GM19463 (cell line): ENCODE measurements at regions not wholly inside any gene's neighbourhood (a gene's known extent, or its start where the extent isn't known, plus 50 kb on each side); places are given as distances from the start of the nearest gene placed in this dataset.

Experiments
- ATAC-seq: cut with Tn5 transposase; IDR thresholded peaks from one replicate; pipeline ENCODE4 v1.9.1; 2021; ENCODE audit warnings: mild to moderate bottlenecking, moderate library complexity; ENCODE audit not compliant: unreplicated experiment

DNA sequence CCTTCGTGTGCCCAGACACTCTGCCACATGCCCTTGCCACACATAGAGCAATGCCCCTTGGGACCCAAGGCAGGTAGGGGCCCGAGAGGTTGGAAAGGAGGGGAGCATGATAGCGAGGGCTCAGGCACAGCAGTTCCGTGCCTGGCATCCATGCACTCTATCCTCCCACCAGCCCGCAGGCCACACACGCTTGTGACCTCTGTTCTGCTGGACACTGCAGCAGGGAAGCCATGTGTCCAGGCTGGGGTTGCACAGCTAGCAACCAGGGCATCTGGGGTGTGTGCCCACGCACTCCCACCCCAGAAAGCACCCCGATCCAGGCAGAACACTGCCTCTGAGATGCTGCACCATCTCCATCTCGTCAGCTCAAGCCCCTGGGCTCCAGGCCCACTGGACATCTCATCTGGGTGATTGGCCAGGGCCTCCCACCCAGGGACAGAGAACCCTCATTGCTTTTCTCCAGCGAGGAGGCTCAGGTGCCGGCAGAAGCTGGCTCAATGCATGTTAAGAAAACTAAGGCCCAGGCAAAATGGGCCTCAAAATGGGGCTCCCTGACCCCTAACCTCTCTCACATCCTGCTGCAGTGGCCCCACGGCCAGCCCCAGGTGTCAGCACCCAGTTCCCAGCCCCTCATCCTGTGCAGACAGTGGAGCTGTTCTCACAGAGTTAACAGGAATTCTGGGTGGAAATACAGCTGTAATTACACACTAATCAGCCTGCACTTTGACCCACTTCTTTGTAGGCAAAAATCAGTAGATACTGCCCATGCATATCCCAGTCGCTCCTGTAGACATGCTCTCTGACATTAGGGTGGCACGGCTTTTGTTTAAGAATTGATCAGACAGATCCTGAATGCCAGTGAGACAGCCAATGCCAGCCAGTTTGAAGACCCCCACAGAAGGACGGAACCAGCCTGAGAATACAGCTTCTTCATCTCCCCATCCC, 173.9 kb upstream of the B3GAT1 start:
- ATAC-seq, result no peak

DNA sequence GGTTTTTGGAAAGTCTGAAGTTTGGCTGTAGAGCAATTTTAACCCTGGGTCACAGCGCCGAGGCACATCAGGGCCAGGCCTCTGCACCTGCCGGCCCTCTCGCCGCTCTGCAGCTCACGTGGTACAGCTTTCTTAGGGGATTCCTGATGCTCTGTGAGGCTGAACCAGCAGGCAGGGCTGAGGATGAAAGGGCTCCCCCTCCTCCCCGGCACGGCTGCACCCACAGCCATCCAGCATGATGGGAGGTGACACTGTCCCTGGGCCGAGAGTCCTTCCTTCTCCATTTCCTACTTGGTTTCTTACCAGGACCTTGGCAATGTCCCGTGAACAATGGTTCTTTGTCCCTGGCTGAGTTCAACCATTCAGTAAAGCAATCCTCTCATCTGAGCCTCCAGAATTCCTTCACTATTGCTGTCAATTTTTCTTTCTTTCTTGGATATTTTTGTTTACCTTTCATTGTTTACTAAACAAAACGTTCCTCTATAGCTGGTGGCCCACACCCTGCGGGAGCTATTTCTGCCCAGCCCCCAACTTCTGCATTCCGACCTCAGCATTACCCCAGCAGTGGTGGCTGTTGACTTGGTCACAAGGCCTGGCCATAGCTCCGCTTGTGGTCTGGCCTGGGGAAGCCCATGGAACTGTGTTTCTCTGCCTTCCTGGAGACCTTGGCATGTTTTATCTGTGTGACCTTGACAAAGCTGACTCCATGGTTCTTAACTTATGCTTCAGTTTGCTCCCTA, 172.8 kb upstream of the B3GAT1 start:
- ATAC-seq, result peak; percentile 53

DNA sequence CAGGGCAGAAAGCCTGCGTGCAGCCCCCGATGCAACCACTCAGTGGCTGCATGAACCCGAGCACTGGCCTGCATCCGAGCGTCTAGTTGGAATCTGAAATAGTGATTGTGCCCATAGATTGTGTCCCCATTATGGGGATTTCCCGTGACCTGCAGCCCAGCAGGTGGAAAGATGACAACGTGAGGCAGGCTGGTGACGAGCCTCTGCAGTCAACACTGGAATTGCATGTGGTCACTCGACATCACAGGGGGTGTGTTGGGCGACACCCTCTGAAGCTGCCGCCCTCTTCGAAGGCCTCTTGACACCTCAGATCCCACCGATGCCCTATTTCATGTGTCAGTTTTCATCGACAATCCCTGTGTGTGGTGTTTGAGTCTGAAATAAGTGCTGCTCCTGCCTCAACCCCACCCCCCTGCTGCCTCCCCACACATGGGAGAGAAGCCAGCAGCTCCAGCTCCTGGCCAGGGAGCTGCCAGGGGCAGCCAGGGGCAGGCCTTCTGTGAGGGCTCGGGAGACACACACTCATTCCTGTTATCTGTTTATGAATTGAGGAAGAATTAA, 172.0 kb upstream of the B3GAT1 start:
- no peak for ATAC-seq

DNA sequence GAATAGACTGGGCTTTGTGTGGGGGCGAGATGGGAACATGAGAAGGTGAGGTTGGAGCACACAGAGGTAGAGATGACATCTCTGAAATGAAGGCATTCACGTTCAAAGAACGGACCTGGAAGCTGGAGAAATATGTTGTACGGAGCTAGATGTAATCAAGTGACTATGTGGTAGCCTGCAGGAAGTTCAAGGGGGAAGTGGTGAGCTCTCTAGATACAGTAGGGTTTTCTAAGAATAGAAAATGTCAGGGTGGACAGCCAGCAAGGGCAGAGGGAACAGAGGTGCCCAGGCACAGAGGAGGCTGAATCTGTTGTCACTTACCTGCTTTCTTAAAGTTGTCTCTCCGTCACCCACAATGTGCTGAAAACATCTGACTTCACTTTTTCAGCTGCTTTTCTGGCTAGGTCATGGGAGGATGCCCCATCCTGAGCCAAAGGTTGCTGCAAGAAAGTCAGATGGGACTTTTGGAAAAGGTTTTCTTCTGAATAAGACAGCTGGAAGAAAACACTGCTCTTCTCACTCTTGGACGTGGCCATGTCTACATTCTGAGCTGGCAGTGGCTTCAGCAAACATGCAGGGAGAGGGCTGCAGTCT, 171.5 kb upstream of the B3GAT1 start:
- ATAC-seq, result no peak

DNA sequence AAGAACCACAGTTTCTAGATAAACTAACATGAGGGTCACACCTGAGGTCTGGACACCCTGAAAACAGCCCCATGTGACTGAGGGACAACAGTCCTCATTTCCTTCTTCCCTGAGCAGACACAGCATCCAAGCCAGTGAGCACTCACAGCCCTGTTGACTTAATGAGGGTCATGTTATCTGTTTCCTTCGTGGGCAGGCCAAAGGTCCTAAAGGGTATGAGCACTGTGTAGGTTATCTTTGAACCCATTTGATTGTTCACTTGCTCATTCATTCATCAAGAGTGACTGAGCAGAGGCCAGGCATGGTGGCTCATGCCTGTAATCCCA, 170.7 kb upstream of the B3GAT1 start:
- ATAC-seq, result no peak

DNA sequence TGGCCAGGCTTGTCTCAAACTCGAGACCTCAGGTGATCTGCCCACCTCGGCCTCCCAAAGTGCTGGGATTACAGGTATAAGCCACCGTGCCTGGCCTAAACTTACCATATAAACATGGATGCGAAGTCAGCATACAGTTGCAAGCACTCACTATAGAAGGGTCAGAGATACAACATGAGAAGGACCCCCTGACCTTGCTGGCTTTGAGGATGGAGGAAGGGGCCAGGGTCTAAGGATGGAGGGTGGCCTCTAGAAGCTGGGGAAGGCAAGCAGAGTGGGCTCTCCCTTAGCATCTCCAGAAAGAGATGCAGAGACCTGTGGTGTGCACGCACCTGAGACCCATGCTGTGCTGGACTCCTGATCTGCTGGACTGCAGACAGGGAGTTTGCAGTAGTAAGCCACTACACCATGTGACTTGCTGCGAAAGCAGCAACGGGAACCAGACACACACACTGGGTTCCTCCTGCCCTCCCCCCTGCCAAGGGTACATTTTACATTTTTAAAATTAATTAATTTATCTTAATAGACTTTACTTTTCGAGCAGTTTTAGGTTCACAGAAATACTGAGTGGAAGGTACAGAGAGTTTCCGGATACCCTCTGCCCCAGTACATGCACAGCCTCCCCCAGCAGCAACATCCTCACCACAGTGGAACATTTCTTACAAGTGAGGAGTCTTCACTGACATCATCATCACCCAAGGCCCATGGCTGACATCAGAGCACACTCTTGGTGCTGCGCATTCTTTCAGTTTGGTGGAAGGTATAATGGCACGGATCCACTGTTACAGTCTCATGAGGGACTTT, 170.1 kb upstream of the B3GAT1 start:
- ATAC-seq, result no peak

DNA sequence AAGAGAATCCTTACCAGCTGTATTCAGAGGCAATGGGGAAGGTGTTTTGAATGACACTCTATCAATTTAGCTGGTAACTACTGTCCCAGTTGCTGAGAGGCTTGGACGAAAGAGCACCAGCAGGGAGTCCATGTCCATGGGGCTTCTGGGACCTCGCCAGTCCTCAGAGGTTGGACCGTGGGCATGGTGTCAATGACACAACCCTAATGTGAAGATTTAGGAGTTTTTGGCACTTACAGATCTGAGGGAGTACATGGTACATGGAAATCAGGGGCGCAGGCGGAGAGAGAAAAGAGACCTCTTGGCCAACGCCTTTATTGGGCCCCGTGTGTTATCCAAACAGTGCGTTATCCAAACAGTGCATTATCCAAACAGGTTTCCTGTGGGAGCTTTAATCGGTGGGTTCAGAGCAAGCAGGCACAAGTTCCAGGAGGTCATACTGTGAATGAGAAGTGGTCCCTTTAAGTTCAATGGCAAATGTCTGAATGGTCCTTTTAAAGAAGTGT, 169.1 kb upstream of the B3GAT1 start:
- ATAC-seq, result no peak

DNA sequence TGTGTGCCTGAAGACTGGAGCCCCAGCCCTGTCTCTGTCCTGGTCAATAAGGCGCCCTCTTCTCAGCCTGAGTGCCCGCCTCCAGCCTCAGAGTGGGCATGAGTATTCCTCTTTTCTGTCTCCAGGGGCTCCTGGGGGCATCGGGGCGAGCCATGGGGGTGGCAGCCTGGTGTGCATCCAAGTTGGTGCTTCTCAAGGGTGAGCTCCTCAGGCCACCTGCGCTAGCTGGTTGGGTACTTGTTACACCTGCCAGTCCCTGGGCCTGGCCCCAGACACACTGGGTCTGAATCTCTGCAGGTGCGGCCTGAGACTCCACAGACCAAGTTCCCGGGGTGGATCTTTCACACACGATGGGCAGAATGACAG, 168.6 kb upstream of the B3GAT1 start:
- ATAC-seq, result no peak

DNA sequence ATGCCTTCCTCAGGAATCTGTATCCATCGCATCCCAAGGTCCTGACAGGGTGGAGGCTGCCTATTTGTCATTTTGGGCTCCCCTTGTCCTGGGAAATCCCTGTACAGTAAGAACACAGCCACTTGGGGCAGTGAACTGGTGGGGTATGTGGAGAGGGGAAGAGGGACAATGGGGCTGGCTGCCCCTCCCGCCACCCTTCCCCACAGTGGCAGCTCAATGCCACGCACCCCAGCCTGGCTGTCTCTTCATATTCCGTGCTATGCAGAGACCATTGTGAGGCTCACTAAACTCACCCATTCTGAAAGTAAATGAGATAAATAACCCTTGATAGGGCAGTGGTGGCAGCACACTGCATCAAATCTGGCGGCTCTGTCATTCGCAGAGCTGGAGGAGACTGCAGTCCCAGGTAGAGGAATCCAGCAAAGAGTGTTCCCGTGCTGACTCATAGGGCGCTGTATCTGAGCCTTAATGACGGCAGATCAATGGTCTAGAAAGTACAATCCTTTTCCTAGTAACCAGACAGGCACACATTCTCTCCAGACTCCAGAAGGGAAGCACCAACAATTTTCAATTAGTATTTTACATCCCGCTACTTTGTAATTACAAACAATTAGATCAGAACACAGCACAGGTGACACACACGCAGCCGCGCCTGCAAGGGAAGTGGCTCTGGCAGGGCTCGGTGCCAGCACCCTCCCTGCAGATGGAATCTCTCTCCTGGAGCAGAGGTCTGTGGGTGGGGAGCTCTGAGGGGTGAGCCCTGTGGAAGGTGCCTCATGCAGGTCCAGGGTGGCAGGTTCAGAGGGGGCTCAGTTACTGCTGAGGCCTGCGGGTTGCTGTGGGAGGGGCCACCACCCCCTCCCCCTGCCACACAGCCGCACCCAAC, 167.9 kb upstream of the B3GAT1 start:
- no peak for ATAC-seq

DNA sequence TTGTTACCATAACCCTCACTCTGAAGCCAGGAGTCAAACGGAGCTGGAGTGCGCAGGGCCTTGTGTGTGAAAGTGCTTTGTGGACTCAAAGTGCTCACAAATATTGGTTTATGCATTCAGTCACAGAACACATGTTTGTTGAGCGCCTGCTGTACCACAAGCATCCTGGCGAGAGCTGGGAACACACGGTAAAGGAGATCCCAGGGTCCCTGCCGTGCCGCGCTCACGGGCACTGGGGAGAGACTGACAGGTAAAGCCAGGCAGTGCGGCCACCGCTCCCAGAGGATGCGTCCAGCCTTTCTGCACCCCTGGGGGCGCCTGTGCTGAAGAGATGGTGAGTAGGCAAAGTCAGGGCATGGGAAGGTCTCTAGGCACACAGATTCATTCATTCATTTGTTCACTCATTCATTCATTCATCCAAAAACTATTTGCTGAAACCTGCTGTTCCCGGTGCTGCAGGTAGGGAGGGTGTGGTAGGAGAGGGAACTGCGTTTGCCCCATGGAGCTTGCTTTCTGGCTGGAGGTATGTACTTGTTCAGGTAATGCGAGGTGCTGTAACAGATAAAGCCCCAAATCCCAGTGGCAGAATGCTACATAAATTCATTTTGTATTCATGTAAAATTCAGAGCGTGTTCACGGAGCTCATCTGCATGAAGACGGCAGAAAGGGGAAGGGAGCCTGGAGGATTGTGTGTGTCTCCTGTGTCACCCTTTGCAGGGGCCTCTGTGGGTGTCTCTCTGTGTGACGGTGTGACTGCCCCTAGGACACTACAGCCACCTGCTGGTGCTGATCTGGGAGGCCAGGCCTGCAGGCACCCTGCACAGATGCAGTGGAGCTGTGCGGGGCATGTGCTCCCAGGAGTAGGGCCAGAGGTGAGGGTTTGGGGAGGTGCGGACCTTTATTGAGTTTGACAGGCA, 167.0 kb upstream of the B3GAT1 start:
- no peak for ATAC-seq

DNA sequence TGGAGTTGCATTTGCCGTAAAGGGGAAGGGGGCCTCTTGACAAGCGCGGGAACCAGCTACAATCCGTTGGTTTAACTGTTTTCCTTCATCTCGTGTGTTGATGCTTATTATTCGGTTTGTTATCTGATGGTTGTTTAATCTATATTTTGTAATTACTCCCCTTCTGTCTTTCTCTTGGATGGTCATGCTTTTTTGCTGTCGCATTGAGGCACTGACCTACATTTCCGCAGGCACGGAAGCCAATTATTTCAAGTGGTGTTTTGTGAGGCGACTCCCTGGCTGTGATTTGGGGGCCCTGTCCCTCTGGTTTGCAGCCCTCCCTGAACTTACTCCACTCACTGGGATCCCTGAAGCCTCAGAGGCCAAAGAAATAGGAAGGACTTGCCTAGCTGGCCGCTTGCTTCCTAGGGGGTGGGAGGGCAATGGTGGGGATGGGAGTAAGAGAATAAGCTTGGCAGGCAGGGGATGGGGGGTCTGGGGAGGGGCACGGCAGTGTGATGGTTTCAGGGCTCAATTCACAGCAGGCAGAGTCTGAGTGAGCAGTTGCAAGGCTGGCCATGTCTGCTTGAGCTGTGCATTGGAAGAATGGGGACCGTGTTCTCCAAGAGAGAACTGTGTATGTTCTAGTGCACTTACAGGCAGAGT, 165.8 kb upstream of the B3GAT1 start:
- no peak for ATAC-seq

DNA sequence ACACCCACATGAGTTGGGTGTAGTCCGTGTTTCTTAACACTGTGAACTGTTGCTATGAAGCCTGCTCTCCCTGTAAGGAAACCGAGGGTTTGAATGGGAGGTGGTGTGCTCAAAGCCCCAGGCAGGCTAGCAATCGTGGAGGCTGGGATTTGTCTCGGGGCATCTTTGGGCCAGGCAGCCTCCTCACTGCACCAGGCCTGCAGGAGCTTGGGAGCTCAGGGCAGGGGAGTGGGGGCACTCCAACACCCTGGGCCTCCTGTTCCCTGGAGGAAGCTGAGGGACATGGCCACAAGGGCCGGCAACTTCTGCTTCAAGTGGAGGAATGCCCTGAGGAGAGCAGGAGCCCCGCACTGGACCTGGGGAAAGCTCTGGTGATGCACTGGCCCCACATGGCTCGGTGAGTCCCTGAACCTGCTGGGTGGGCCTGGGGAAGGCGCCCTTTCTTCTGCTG, 164.7 kb upstream of the B3GAT1 start:
- ATAC-seq, result no peak

DNA sequence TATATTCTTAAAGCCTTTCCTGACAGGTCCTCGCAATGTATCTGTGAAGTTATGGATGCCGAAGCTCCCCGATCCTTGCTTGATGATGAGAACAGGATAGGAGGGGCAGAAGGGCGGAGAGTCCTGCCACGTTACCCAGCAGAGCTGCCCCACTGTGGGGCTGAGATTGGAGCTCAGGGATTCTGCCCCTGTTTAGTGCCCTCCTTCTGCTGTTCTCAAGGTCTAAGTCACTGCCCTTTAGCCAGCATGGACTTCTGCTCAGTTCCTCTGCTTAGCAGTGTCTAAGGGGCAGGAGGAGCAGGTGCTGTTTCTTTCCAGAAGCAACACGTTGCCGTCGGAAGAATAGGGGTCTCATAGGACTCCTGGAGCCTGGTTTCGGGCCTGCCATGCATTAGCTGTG, 164.2 kb upstream of the B3GAT1 start:
- ATAC-seq, result no peak

DNA sequence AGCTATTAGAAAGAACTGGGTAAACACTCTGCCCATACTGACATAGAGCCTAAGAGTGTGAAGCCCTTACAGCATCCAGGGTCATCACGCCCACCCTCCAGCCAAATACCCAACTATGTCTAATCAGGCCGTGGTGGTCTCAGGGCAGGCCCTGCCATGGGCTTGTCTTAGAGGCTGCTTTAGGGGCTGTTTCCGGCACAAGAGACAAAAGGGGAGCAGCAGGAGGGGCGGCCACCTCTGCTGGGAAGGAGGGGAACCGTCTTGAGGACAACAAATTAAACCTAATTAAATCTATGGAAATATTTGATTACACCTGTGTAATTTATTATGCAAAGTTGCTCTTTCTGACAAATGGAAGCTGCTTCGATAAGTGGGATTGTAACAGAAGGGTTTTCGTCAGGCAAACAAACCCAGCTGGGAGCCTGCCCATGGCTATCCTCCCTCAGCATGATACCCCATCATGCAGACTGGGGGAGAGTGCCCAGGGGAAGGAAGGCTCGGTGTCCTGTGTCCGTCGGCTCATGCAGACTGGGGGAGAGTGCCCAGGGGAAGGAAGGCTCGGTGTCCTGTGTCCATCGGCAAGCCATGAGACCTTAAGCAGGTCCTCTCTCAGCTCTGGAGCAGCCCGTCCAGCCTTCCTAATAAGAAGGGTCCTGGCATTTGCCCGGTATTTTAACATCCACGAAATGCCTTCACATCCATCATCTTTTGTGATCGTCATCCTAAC, 163.6 kb upstream of the B3GAT1 start:
- ATAC-seq, result no peak

DNA sequence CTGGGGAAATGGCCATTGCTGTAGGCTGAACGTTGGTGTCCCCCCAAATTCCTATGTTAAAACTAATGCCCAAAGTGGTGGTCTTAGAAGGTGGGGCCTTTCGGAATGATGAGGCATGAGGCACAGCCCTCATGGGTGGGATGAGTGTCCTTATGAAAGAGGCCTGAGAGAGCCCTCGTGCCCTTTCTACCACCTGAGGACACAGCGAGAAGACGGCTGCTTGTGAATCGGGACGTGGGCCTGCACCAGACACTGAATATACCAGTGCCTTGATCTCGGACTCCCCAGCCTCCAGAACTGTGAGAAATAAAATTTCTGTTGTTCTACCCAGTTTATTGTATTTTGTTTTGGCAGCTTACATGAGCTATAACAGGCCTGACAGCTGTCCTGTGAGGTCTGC, 162.9 kb upstream of the B3GAT1 start:
- ATAC-seq, result no peak

DNA sequence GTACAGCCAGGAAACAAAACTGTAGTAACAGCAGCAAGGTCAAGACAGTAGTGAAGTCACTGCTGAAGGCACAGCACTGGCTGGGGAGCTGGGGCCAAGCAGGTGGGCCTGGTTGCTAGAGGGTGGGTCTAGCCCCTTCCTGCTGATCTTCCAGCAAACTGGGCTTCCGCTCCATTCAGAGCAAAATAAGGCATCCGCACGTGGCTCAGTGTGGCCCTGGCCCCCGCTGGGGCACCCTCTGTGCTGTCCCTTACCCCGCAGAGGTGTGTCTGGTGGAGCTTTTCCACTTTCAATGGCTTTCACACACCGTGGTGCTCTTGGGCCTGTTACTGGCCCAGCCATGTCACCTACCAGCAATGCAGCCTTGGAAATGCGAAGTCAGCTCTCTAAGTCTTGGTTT, 162.4 kb upstream of the B3GAT1 start:
- ATAC-seq, result no peak

DNA sequence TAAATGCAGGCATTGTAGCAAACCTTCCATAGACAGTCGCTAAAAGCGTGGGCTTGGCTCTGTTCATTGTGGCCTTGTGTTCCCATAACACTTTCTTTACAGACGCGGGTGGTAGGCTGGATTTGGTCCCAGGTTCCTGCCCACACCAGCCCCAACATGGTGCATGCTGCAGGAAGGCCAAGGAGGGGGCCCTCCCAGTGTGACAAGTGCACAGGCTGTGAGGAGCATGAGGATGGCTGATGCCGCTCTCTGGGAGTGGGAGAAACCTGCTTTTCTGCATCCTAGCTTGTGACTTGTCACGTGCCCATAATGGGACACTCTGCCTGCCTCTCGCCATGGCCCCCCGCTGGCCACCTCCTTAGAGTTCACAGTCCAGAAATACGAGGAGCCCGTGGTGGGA, 161.8 kb upstream of the B3GAT1 start:
- ATAC-seq, result no peak
